GM20431 (cell line): ENCODE measurements at regions not wholly inside any gene's neighbourhood (a gene's known extent, or its start where the extent isn't known, plus 50 kb on each side); places are given as distances from the start of the nearest gene placed in this dataset.

Experiments
- in situ Hi-C: fragments of 300-500 bp; cut with MseI, MboI; formaldehyde crosslinking; loops from one replicate; pipeline ENCODE4 v1.15.0; 2020; ENCODE audit warnings: low sequenced_read_pairs; ENCODE audit not compliant: unreplicated experiment

DNA sequence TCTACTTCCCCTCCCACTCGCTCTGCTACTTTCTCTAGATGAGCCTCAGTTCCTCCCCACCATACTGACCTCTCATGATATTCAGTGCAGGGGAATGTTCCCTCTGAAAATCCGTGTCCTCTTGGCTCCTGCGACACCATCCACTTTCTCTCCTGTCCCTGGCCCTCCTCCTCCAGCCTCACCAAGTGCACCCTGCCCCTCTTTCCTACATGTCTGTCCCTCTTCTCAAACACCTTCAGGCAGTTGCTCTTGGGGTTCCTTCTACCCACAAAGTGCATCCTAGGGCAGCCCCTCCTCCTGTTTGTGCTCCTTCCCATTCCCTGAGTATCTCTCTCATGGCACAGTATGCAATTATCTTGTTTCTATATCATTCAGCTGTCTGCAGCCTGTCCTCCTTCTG lies 246.4 kb upstream of the RAB6C start:
- in situ Hi-C loops = no loop called here

DNA sequence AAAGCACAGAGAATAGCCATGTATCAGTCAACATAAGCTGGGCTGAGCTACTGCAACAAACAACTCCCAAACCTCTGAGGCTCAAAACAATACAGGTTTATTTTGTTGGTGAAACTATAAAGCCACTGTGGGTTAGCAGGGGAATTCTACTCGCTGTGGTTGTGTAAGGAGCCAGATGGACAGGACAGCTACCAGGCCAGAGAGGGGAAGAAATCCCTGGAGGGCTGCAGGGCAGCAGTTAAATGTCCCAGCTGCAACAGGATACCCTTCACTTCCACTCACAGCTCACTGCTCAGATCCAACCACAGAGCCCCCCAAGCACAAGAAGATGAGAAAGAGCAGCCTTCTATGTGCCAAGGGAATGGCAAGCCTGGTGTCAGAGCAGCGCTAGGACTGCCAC lies 245.9 kb upstream of the RAB6C start:
- in situ Hi-C loops = no loop called here

- in situ Hi-C loops = no loop called here
Measured at GRCh38 chr2:129734343-129735034, 245.0 kb upstream of the RAB6C start.

GRCh38 chr2:129735576-129735975 lies 243.9 kb upstream of the RAB6C start:
- in situ Hi-C loops = no loop called here

GRCh38 chr2:129737660-129738527 lies 241.6 kb upstream of the RAB6C start:
- in situ Hi-C loops = no loop called here

GRCh38 chr2:129738799-129739198 lies 240.7 kb upstream of the RAB6C start:
- in situ Hi-C loops = no loop called here

DNA sequence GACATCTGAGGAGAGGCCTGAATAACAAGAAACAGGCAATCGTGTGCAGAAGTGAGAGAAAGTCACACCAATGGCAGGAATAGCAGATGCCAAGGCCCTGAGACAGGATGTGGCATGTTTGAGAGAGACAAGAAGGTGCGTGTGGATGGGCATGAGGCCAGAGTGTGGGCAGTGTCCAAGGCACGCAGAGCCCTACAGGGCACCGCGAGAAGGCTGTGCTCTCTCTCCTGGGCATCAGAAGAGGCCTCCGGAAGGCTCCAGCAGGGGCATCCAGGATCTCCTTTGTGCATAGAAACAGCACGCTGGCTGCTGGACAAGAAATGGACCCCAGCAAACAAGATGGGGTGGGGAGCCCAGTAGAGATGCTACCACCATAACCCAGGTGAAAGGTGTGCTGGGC lies 239.0 kb upstream of the RAB6C start:
- in situ Hi-C loops = no loop called here

DNA sequence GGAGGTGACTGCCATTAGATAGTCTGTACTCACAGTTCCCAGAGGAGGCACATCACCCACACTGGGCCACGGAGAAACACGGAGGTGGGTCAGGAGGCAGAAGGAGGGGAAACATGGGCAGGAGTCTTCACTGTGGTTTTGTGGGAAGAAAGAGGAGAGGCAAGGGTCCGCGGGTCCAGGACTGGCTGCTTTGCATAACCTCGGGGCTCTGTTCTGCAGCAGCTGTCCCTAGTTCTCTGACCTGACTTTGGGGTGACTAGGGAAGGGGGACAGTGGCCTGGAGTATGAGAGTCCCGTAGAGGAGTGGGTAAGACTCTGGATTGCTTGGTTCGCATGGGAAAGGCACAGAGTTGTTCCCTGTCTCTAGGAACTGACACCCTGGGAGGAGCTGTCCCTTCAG lies 238.3 kb upstream of the RAB6C start:
- in situ Hi-C loops = no loop called here

DNA sequence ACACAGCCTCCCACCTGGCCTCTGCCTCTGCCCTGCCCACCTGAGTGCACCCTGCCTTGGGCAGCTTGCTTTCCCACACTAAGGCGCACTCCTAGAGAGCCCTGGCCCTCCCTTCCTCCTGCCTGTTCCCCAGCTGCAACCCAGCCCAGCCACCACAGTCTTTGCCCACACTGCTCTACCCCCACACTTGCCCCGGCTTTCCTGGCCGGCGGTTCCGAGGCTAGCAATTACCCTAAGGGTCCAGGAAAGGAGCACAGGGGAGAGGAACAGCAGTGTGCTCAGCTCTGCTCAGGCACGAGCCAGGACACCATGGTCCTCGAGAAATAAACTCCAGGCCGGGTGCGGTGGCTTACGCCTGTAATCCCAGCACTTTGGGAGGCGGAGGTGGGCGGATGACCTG lies 237.8 kb upstream of the RAB6C start:
- in situ Hi-C loops = no loop called here

- in situ Hi-C loops = no loop called here
Measured at GRCh38 chr2:129742415-129743180, 236.9 kb upstream of the RAB6C start.

GRCh38 chr2:129744141-129744540 lies 235.3 kb upstream of the RAB6C start:
- in situ Hi-C loops = no loop called here

- in situ Hi-C loops = no loop called here
Measured at GRCh38 chr2:129744649-129745048, 234.8 kb upstream of the RAB6C start.

DNA sequence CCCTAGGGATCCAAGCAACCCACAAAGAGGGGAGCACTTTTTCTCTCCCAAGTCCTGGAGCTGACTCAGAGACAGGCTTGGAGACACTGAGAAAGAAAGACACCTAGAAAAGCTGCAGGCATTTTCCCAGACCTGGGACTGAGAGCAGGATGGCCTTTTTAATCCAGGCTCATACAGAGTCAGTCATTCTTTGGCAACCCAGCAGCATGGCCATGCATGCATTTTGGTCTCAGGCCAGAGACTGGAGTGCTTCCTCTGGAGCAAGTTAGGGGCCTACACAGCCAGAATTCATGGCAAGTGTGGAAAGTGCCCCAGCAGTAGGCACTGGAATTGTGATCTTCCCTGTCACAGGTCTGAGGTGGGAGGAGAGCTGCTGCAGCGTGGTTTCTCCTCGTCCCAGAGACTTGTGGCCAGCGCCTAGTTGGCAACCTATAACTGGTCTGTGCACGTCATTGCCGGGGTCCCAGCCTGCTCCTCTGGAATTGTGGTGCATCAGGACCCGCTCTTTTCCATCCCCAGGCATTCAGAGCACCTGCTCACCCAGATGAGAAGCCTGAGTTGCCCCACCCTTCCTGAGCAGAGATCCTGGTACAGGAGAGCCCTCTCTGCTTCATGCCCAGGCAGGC lies 231.9 kb upstream of the RAB6C start:
- in situ Hi-C loops = no loop called here

- in situ Hi-C loops = no loop called here
Measured at GRCh38 chr2:129748250-129748649, 231.2 kb upstream of the RAB6C start.

DNA sequence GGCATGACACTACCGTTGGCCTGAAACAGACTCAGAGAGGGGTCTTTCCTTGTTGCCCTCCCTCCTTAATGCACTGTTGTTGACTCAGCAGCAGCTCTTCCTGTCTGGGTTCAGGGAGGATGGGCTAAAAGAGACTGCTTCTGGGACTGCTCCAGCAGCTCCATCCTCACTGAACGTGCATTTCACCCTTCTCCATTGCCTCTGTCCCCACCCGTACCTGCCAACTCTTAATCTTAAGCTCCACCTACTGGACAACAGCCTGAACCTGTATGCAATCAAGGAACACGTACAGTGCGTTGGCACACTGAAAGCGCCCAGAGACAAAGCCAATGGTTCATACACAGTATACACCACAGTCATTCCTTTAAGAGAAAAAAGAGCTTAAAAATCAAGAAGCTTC lies 230.8 kb upstream of the RAB6C start:
- in situ Hi-C loops = no loop called here

GRCh38 chr2:129751409-129751808 lies 228.1 kb upstream of the RAB6C start:
- in situ Hi-C loops = no loop called here

DNA sequence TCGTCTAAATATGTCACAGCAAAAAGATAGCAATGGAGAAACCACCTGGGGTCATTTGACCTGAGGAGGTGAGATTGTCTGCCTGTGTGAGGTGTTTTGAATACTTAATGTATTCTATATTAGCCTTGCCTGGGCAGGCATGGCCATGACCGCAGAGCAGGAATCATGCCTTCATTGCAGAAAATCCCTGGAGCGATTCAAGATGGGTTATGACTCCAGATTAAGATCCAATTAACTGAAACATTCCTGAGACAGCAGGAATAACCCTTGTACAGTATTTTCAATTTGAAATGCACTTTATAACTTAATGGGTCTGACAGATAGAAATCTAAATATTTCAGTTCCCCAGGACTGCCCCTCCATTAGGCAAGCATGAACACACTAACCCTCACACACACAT lies 227.3 kb upstream of the RAB6C start:
- in situ Hi-C loops = no loop called here

DNA sequence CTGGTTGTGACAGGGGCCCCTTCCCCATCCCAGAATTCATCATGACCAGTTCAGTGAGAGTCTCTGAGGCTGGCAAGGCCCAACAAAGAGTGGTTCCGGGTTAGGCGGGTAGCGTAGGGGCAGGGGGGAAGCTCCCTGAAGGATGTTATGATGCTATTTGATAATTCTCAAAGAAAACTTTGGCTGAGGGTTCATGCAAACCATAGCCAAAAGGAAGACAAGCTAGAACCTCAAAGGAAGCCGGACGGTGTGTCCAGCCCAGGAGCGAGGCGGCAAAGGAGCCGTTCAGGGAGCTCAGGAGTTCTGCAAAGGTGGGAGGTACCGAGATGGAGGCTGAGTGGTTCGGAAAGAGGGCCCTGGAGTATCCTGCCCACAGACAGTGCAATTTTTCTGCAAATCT lies 226.8 kb upstream of the RAB6C start:
- in situ Hi-C loops = no loop called here

- in situ Hi-C loops = no loop called here
Measured at GRCh38 chr2:129753261-129753660, 226.2 kb upstream of the RAB6C start.

DNA sequence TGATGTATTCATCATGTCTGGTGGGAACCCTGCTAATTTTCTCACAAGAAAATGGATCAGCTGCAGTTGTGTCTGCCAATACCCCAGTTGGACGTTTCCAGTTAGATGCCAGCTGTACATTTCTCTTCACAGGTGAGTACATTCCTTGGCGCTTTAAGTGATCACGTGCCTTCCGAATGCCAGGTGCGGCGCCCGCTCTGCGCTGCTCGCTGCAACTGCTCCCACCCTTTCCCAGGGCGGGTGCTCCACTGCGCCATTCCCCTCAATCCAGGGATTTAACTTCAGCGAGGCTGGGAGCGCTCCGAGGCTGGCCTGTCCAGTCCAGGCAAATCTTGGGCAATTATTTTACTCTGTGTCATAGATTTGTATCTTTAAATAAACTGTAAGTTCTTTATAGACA lies 225.0 kb upstream of the RAB6C start:
- in situ Hi-C loops = no loop called here
